LHCN-M2 (cell line): ENCODE measurements at regions not wholly inside any gene's neighbourhood (a gene's known extent, or its start where the extent isn't known, plus 50 kb on each side); places are given as distances from the start of the nearest gene placed in this dataset.

Source experiments
- DNase-seq: peaks from one replicate; pipeline ENCODE4 v3.0.0-alpha.2; 2012; ENCODE audit warnings: low read depth

GRCh38 chr4:56086561-56086960, 137.8 kb downstream of the CEP135 start:
- DNase-seq = no peak

DNA sequence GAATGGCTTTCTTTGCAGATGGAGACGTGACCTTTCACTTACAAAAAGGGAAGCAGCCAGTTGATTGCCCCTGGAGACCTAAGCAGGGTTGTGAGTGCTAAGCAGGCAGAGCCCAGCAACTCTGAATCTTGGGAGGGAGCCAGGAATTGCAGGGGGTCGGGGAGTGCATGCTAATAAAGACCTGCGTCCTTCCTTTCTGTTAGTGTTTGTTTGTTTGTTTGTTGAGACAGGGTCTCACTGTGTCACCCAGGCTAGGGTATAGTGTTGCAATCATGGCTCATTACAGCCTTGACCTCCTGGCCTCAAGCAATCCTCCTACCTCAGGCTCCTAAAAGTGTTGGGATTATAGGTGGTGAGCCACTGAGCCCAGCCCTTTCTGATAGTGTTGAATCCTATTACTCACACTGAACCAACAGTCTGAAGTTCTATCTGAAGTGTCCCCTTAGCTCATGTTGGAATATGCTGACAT, 137.4 kb downstream of the CEP135 start:
- no peak for DNase-seq

DNA sequence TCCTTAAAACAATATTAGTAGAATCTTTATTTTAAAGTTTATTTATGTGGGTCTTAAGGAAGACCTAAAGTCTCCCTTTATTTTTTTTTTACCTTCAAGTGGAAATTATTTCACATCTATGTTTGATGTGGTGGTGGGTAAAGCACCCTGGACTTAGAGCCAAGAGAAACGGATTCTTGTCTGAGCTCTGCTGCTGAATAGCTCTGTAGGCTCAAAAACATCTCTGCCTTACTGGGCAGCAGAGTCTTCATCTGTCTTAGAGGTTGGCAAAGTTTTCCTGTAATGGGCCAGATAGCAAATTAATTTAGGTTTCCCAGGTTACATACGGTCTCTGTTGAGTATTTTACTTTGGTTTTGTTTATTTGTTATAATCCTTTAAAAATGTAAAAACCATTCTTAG, 136.5 kb downstream of the CEP135 start:
- DNase-seq = no peak

- no peak for DNase-seq
Observed at GRCh38 chr4:56084851-56085250, 136.1 kb downstream of the CEP135 start.
